Kidney glomerular epithelial cell (primary cell): ENCODE measurements at regions not wholly inside any gene's neighbourhood (a gene's known extent, or its start where the extent isn't known, plus 50 kb on each side); places are given as distances from the start of the nearest gene placed in this dataset.
A peak's percentile ranks its signal among the peaks of the same experiment; 100 is the strongest.
"Not testable (repeated sequence)": the region's sequence is repeated elsewhere in the genome, so short reads cannot be mapped to it uniquely, and the experiment has no call there.

Source experiments
- DNase-seq: peaks from one replicate; lab custom pipeline; 2025; lab: John Stamatoyannopoulos, UW

GRCh38 chr9:97773091-97773490 is 76.0 kb upstream of the XPA start:
- no peak for DNase-seq

- no peak for DNase-seq
Observed at GRCh38 chr9:97773723-97774122, 76.6 kb upstream of the XPA start.

- no peak for DNase-seq
Observed at GRCh38 chr9:97774673-97775072, 77.5 kb upstream of the XPA start.

- not testable (repeated sequence) for DNase-seq
Observed at GRCh38 chr9:97778740-97779139, 74.3 kb upstream of the FOXE1 start.

GRCh38 chr9:97779608-97780007 is 73.4 kb upstream of the FOXE1 start:
- DNase-seq, result no peak

GRCh38 chr9:97781902-97782301 is 71.1 kb upstream of the FOXE1 start:
- DNase-seq, result no peak

GRCh38 chr9:97786341-97786740 is 66.7 kb upstream of the FOXE1 start:
- DNase-seq, result no peak

GRCh38 chr9:97787551-97787950 is 65.5 kb upstream of the FOXE1 start:
- no peak for DNase-seq

- no peak for DNase-seq
Observed at GRCh38 chr9:97788763-97789663, 64.0 kb upstream of the FOXE1 start.

- DNase-seq, result no peak
Observed at GRCh38 chr9:97790542-97790941, 62.5 kb upstream of the FOXE1 start.

- DNase-seq, result no peak
Observed at GRCh38 chr9:97791542-97791941, 61.5 kb upstream of the FOXE1 start.

- no peak for DNase-seq
Observed at GRCh38 chr9:97793067-97793466, 60.0 kb upstream of the FOXE1 start.

- no peak for DNase-seq
Observed at GRCh38 chr9:97794666-97795065, 58.4 kb upstream of the FOXE1 start.

- not testable (repeated sequence) for DNase-seq
Observed at GRCh38 chr9:97796176-97796575, 56.9 kb upstream of the FOXE1 start.

GRCh38 chr9:97801180-97801579 is 51.8 kb upstream of the FOXE1 start:
- DNase-seq, result no peak

GRCh38 chr9:97802276-97802675 is 50.8 kb upstream of the FOXE1 start:
- DNase-seq, result peak; percentile 79

GRCh38 chr9:97803167-97804058 is 49.6 kb upstream of the FOXE1 start:
- peak; percentile 46 for DNase-seq
